ENCODE measurements at regions not wholly inside any gene's neighbourhood (a gene's known extent, or its start where the extent isn't known, plus 50 kb on each side); places are given as distances from the start of the nearest gene placed in this dataset.

- RAD21 ChIA-PET (ENCODE audit: low non-redundant PET in 1 of 2, low total read pairs in 2 of 2, uncharacterized antibody in 2 of 2, unreplicated experiment in 2 of 2), result no interaction called here
- Histone ChIP-seq H3K4me3 (replicated peaks in 1 of 2; ENCODE audit: low read depth in 1 of 2, low read length in 2 of 2) (no peak overlapping the region), H3K4me1 (ENCODE audit: control insufficient read depth in 1 of 2, insufficient read depth in 2 of 2, low read length in 2 of 2) (no peaks in the 10 kb centered on the region), H3K4me2 (ENCODE audit: low read length) (no peak overlapping the region), H3K27ac (ENCODE audit: low read depth, low read length) (no peak overlapping the region), H3K79me2 (ENCODE audit: insufficient read depth, low read length) (no peaks in the 10 kb centered on the region), H3K9me3 (ENCODE audit: control insufficient read depth in 1 of 2, insufficient read depth in 1 of 2, low read depth in 1 of 2, low read length in 2 of 2) (no peaks in the 10 kb centered on the region), H3K9ac (ENCODE audit: low read length) (no peak overlapping the region), H3K27me3 (ENCODE audit: insufficient read depth, low read length) (no peaks in the 10 kb centered on the region; the same call in 1 of the 2 replicates), H3K9me2 (ENCODE audit: insufficient read depth) (no peaks in the 10 kb centered on the region), H3K36me3 (ENCODE audit: control insufficient read depth in 1 of 2, insufficient read depth in 2 of 2, low read length in 2 of 2) (no peaks in the 10 kb centered on the region), H2AFZ (ENCODE audit: low read depth, low read length, poor library complexity, severe bottlenecking) (no peak overlapping the region), H4K20me1 (ENCODE audit: insufficient read depth) (no peaks in the 10 kb centered on the region)
- TF ChIP-seq TCF7L2 (IDR thresholded peaks at IDR 0.05; ENCODE audit: borderline replicate concordance, extremely low read depth, insufficient read depth, insufficient read length), result no peak
- TF ChIP-seq SP1 (IDR thresholded peaks at IDR 0.05; ENCODE audit: low read depth), result no peak
- no peak for TF ChIP-seq CEBPB (IDR thresholded peaks at IDR 0.05; ENCODE audit: low read depth)
- TF ChIP-seq RAD21 (IDR thresholded peaks at IDR 0.05; ENCODE audit: low read depth), result no peak
- TF ChIP-seq MAX (IDR thresholded peaks at IDR 0.05), result no peak
- TF ChIP-seq CBX3 (IDR thresholded peaks at IDR 0.05; ENCODE audit: low read depth), result no peak
- no peak for TF ChIP-seq REST (IDR thresholded peaks at IDR 0.05; ENCODE audit: low read depth)
- no peak for TF ChIP-seq EZH2phosphoT487 (IDR thresholded peaks at IDR 0.05; ENCODE audit: borderline replicate concordance)
- no peak for TF ChIP-seq ZNF274 (IDR thresholded peaks at IDR 0.05; ENCODE audit: low read depth, low read length)
- TF ChIP-seq, protein P1, sequence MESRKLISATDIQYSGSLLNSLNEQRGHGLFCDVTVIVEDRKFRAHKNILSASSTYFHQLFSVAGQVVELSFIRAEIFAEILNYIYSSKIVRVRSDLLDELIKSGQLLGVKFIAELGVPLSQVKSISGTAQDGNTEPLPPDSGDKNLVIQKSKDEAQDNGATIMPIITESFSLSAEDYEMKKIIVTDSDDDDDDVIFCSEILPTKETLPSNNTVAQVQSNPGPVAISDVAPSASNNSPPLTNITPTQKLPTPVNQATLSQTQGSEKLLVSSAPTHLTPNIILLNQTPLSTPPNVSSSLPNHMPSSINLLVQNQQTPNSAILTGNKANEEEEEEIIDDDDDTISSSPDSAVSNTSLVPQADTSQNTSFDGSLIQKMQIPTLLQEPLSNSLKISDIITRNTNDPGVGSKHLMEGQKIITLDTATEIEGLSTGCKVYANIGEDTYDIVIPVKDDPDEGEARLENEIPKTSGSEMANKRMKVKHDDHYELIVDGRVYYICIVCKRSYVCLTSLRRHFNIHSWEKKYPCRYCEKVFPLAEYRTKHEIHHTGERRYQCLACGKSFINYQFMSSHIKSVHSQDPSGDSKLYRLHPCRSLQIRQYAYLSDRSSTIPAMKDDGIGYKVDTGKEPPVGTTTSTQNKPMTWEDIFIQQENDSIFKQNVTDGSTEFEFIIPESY (IDR thresholded peaks at IDR 0.05; ENCODE audit: extremely low read depth, insufficient replicate concordance, low read length), result no peak
- TF ChIP-seq ELF1 (IDR thresholded peaks at IDR 0.05; ENCODE audit: borderline replicate concordance, low read depth), result no peak
- no peak for TF ChIP-seq EZH2 (IDR thresholded peaks at IDR 0.05)
- no peak for TF ChIP-seq SRF (IDR thresholded peaks at IDR 0.05; ENCODE audit: low read depth)
- TF ChIP-seq ZFX (IDR thresholded peaks at IDR 0.05), result no peak
- TF ChIP-seq POLR2A (IDR thresholded peaks at IDR 0.05; ENCODE audit: borderline replicate concordance, extremely low read depth, insufficient read depth, insufficient read length), result no peak
- no peak for TF ChIP-seq JUND (IDR thresholded peaks at IDR 0.05)
- no peak for TF ChIP-seq POLR2AphosphoS5 (IDR thresholded peaks at IDR 0.05; ENCODE audit: low read depth, low read length)
- no peak for TF ChIP-seq ATF3 (IDR thresholded peaks at IDR 0.05)
- no peak for TF ChIP-seq EGR1 (IDR thresholded peaks at IDR 0.05; ENCODE audit: low read depth)
- TF ChIP-seq CTCF (IDR thresholded peaks at IDR 0.05 in 2 of 3, conservative IDR thresholded peaks at IDR 0.05 in 1 of 3; ENCODE audit: borderline replicate concordance in 1 of 3, insufficient read depth in 1 of 3, low read depth in 2 of 3, low read length in 2 of 3), result no peak
- POLR2A ChIA-PET, result no interaction called here
- ATAC-seq (no peak), DNase-seq (ENCODE audit: low read depth, low spot score) (no peak)
- intact Hi-C loops (cut with micrococcal nuclease), result no loop called here
- no TSS peak for BruUV-seq (replicated peaks)
- CTCF ChIA-PET, result interaction anchor here (0.6 kb wide), 1 partner anchor 353 kb away, joined by 3 read pairs; no protein-coding TSS in a partner anchor
These were observed 89.8 kb upstream of the HABP2 start for GRCh38 chr10:113463083-113463482.
